GM21786 (cell line): ENCODE measurements at regions not wholly inside any gene's neighbourhood (a gene's known extent, or its start where the extent isn't known, plus 50 kb on each side); places are given as distances from the start of the nearest gene placed in this dataset.

ENCODE experiments used
- ATAC-seq: cut with Tn5 transposase; IDR thresholded peaks from one replicate; pipeline ENCODE4 v1.9.1; 2021; ENCODE audit not compliant: unreplicated experiment

GRCh38 chr5:93117751-93118531, 463.1 kb downstream of the NR2F1-AS1 start:
- ATAC-seq: no peak

GRCh38 chr5:93107805-93108520, 473.1 kb downstream of the NR2F1-AS1 start:
- no peak for ATAC-seq

GRCh38 chr5:93107141-93107540, 473.9 kb downstream of the NR2F1-AS1 start:
- ATAC-seq: no peak

GRCh38 chr5:93101661-93102060, 479.4 kb downstream of the NR2F1-AS1 start:
- ATAC-seq: no peak

- ATAC-seq: no peak
Observed at GRCh38 chr5:93100976-93101375, 480.0 kb downstream of the NR2F1-AS1 start.

- ATAC-seq: no peak
Observed at GRCh38 chr5:93100428-93100827, 480.6 kb downstream of the NR2F1-AS1 start.

- no peak for ATAC-seq
Observed at GRCh38 chr5:93099902-93100347, 481.1 kb downstream of the NR2F1-AS1 start.

GRCh38 chr5:93096561-93096960, 484.5 kb downstream of the NR2F1-AS1 start:
- no peak for ATAC-seq

GRCh38 chr5:93092349-93093105, 488.5 kb downstream of the NR2F1-AS1 start:
- no peak for ATAC-seq

GRCh38 chr5:93090698-93091097, 490.3 kb downstream of the NR2F1-AS1 start:
- no peak for ATAC-seq

- no peak for ATAC-seq
Observed at GRCh38 chr5:93088592-93089389, 492.2 kb downstream of the NR2F1-AS1 start.

GRCh38 chr5:93087326-93087725, 493.7 kb downstream of the NR2F1-AS1 start:
- no peak for ATAC-seq

GRCh38 chr5:93082981-93083380, 498.0 kb downstream of the NR2F1-AS1 start:
- no peak for ATAC-seq

GRCh38 chr5:93079046-93079445, 502.0 kb downstream of the NR2F1-AS1 start:
- ATAC-seq: no peak

GRCh38 chr5:93078082-93079038, 502.7 kb downstream of the NR2F1-AS1 start:
- peak; percentile 82 for ATAC-seq

- no peak for ATAC-seq
Observed at GRCh38 chr5:93076566-93076965, 504.5 kb downstream of the NR2F1-AS1 start.

- ATAC-seq: no peak
Observed at GRCh38 chr5:93076096-93076495, 504.9 kb downstream of the NR2F1-AS1 start.

GRCh38 chr5:93073547-93073946, 507.5 kb downstream of the NR2F1-AS1 start:
- ATAC-seq: no peak

- ATAC-seq: no peak
Observed at GRCh38 chr5:93072831-93073459, 508.1 kb downstream of the NR2F1-AS1 start.
